ENCODE measurements at regions not wholly inside any gene's neighbourhood (a gene's known extent, or its start where the extent isn't known, plus 50 kb on each side); places are given as distances from the start of the nearest gene placed in this dataset.

DNA sequence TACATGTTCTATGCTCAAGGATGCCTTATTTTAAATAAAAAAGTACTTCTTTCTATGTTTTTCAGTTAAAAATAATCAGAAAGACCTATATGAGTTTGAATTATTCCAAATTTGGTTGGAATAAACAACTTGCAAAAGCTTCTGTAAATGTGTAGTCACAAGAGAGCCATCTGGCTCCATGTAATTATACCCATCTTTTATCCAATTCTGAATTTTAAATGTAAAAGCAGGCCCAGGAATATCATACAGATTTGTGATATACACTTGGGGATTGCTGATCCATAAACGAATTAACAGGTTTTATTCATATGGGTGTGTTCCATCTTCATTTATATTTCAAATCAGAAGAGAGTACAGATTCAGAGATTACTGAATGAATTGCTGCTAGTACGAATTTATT lies 329.2 kb upstream of the LRFN5 start:
- Histone ChIP-seq H3K9me3 (peaks cover 19% of the 10 kb centered on the region), H3K4me1 (ENCODE audit: low read depth) (no peaks in the 10 kb centered on the region), H3K36me3 (ENCODE audit: low read depth) (no peaks in the 10 kb centered on the region), H3K4me3 (no peak overlapping the region)
- ATAC-seq (no peak), DNase-seq (no peak)
- TF ChIP-seq, protein P1, sequence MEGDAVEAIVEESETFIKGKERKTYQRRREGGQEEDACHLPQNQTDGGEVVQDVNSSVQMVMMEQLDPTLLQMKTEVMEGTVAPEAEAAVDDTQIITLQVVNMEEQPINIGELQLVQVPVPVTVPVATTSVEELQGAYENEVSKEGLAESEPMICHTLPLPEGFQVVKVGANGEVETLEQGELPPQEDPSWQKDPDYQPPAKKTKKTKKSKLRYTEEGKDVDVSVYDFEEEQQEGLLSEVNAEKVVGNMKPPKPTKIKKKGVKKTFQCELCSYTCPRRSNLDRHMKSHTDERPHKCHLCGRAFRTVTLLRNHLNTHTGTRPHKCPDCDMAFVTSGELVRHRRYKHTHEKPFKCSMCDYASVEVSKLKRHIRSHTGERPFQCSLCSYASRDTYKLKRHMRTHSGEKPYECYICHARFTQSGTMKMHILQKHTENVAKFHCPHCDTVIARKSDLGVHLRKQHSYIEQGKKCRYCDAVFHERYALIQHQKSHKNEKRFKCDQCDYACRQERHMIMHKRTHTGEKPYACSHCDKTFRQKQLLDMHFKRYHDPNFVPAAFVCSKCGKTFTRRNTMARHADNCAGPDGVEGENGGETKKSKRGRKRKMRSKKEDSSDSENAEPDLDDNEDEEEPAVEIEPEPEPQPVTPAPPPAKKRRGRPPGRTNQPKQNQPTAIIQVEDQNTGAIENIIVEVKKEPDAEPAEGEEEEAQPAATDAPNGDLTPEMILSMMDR (IDR thresholded peaks at IDR 0.05) = no peak
- intact Hi-C loops (cut with DNase I, micrococcal nuclease) = no loop called here

DNA sequence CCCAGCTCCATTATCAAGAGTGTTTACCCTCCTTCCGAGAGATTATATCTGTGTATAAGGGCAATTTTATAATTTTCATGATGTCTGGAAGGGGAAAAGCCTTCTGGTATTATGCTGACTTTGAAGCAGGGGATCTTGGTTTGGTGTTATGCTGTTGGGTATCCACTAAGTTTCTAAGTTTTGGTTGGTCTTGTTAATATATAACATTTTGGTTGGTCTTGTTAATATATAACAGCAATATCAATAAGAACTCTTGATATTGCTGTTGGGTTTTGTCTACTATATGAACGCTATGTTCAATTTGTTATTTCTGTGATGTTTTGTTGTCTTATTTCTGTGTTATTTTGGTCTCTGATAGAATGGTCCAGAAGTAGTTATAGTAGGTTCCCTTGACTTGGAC lies 349.2 kb upstream of the LRFN5 start:
- DNase-seq = no peak
- Histone ChIP-seq H3K4me1 (ENCODE audit: low read depth) (no peaks in the 10 kb centered on the region), H3K4me3 (no peak overlapping the region), H3K36me3 (ENCODE audit: low read depth) (no peaks in the 10 kb centered on the region), H3K9me3 (peaks cover 31% of the 10 kb centered on the region)
- intact Hi-C loops (cut with DNase I, micrococcal nuclease) = no loop called here
- TF ChIP-seq, protein P1 (IDR thresholded peaks at IDR 0.05) = no peak
- ATAC-seq = no peak

DNA sequence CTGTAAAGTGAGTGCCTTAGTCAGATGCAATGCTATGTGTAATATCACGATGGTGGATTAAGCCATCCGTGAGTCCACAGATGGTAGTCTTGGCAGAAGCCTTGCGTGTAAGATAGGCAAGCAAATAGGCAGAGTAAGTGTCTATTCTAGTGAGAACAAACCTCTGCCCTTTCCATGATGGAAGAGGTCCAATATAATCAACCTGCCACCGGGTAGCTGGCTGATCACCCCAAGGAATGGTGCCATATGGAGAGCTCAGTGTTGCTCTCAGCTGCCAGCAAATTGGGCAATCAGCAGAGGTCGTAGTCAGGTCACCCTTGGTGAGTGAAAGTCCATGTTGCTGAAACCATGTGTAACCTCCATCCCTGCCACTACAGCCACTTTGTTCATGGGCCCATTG lies 371.2 kb upstream of the LRFN5 start:
- H3K4me3 ChIP-seq = no peak overlapping the region
- no peaks in the 10 kb centered on the region for H3K4me1 ChIP-seq (ENCODE audit: low read depth)
- ATAC-seq (no peak), DNase-seq (no peak)
- intact Hi-C loops (cut with DNase I, micrococcal nuclease) = no loop called here
- H3K9me3 ChIP-seq = peaks cover 32% of the 10 kb centered on the region
- TF ChIP-seq, protein P1 (IDR thresholded peaks at IDR 0.05) = no peak
- no peaks in the 10 kb centered on the region for H3K36me3 ChIP-seq (ENCODE audit: low read depth)

DNA sequence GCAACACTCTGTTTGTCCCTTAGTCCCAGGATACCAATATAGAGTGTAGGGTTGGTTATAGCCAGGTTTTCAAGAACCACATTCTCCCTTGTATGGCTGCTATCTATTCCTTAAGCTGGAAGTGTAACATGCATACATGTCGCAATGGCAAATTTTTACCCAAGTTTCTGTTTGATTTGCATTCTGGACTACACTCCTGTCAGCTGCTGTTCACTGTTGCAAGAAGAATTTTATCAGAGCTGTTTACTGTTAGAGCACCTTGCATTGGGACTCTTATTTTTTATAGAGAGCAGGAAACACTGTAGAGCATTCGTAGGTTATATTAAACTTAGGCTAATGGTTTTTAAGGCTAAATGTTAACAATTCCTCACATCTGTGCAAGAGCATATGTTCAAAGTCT lies 376.0 kb upstream of the LRFN5 start:
- DNase-seq = no peak
- intact Hi-C loops (cut with DNase I, micrococcal nuclease) = no loop called here
- TF ChIP-seq, protein P1 (IDR thresholded peaks at IDR 0.05) = no peak
- Histone ChIP-seq H3K4me3 (no peak overlapping the region), H3K36me3 (ENCODE audit: low read depth) (no peaks in the 10 kb centered on the region), H3K9me3 (peaks cover 18% of the 10 kb centered on the region), H3K4me1 (ENCODE audit: low read depth) (no peaks in the 10 kb centered on the region)
- no peak for ATAC-seq

DNA sequence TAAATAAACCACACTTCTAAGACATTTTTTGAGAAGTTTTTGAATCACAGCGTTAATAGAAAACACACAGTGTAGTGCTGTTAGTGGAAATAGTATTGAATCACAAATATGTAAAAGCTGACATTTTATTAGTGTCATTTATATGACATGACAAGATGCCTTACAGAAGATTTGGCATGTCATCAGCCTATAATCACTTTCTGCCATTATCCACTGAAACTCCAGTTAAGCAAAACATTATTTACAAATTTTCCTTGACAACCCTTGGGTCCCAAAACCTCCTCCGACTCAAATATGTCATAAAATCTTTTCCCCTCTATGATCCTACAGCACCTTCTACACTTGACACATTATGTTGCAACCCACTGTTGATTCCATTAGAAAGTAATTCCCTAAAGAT lies 376.9 kb upstream of the LRFN5 start:
- Histone ChIP-seq H3K4me3 (no peak overlapping the region), H3K9me3 (peaks cover 17% of the 10 kb centered on the region), H3K36me3 (ENCODE audit: low read depth) (no peaks in the 10 kb centered on the region), H3K4me1 (ENCODE audit: low read depth) (no peaks in the 10 kb centered on the region)
- TF ChIP-seq, protein P1 (IDR thresholded peaks at IDR 0.05) = no peak
- ATAC-seq (no peak), DNase-seq (no peak)
- intact Hi-C loops (cut with DNase I, micrococcal nuclease) = no loop called here

DNA sequence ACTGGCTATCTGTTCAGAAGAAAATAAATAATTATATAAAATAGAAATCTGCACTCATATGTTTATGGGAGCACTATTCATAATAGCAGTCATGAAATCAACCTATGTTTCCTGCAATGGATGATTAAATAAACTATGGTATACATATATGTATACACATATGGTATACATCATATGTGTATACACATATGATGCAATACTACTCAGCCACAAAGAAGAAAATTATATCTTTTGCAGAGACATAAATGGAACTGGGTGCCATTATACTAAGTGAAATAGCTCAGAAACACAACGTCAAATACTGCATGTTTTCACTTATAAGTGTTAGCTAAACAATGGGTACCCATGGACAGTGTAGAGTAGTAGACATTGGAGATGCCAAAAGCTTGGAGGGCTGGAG lies 381.2 kb upstream of the LRFN5 start:
- DNase-seq (no peak), ATAC-seq (no peak)
- no peak overlapping the region for H3K4me3 ChIP-seq
- TF ChIP-seq, protein P1 (IDR thresholded peaks at IDR 0.05) = no peak
- peaks cover 5% of the 10 kb centered on the region for H3K9me3 ChIP-seq
- no peaks in the 10 kb centered on the region for H3K36me3 ChIP-seq (ENCODE audit: low read depth)
- no peaks in the 10 kb centered on the region for H3K4me1 ChIP-seq (ENCODE audit: low read depth)
- intact Hi-C loops (cut with DNase I, micrococcal nuclease) = no loop called here
